ENCODE measurements at regions not wholly inside any gene's neighbourhood (a gene's known extent, or its start where the extent isn't known, plus 50 kb on each side); places are given as distances from the start of the nearest gene placed in this dataset.

- Histone ChIP-seq H2BK12ac (ENCODE audit: insufficient read length, low read depth, low read length) (no peak overlapping the region), H2BK20ac (ENCODE audit: low read depth, low read length, poor library complexity, severe bottlenecking) (no peak overlapping the region), H2BK15ac (ENCODE audit: low read depth, low read length) (no peak overlapping the region), H3K79me1 (ENCODE audit: insufficient read depth, low read depth, low read length, poor library complexity, severe bottlenecking) (no peaks in the 10 kb centered on the region), H3K14ac (ENCODE audit: insufficient read depth, low read length) (no peak overlapping the region), H4K5ac (ENCODE audit: insufficient read length, low read depth, low read length) (no peak overlapping the region), H3K27ac (ENCODE audit: insufficient read length, low read depth, low read length) (no peak overlapping the region), H2AFZ (ENCODE audit: low read length) (no peak overlapping the region), H3K9me3 (ENCODE audit: control insufficient read depth, low read depth, low read length) (no peaks in the 10 kb centered on the region), H3K27me3 (ENCODE audit: insufficient read depth, low read length) (no peaks in the 10 kb centered on the region), H3K9ac (ENCODE audit: extremely low read depth, insufficient read length, low read length) (no peak overlapping the region), H3K18ac (ENCODE audit: insufficient read length, low read depth, low read length) (no peak overlapping the region), H4K8ac (replicated peaks; ENCODE audit: insufficient read length, low read depth, low read length) (no peak overlapping the region), H4K20me1 (ENCODE audit: control insufficient read depth, insufficient read depth, insufficient read length) (no peaks in the 10 kb centered on the region), H3K79me2 (ENCODE audit: insufficient read depth, low read length) (no peaks in the 10 kb centered on the region), H4K91ac (ENCODE audit: insufficient read length, low read depth, low read length) (no peak overlapping the region), H3K4ac (ENCODE audit: low read depth, low read length) (no peak overlapping the region), H3K4me2 (ENCODE audit: insufficient read depth, insufficient read length, low read length) (no peak overlapping the region), H3T11ph (ENCODE audit: low read length) (no peak overlapping the region), H2BK120ac (ENCODE audit: low read depth, low read length, poor library complexity, severe bottlenecking) (no peak overlapping the region), H3K56ac (ENCODE audit: insufficient read length, low read depth, low read length) (no peak overlapping the region), H3K23me2 (ENCODE audit: insufficient read length, low read depth, low read length, poor library complexity, severe bottlenecking) (no peaks in the 10 kb centered on the region), H2AK5ac (ENCODE audit: insufficient read length, low read length) (no peak overlapping the region), H3K23ac (ENCODE audit: insufficient read length, low read depth, low read length) (no peak overlapping the region), H2BK5ac (ENCODE audit: insufficient read length, low read length) (no peak overlapping the region), H3K4me1 (ENCODE audit: insufficient read depth, low read length) (no peaks in the 10 kb centered on the region)
- Mint-ChIP-seq H3K36me3 (ENCODE audit: insufficient read depth in 1 of 3, low read depth in 3 of 3) (peaks cover 0 to 10% (median 0%) of the 10 kb centered on the region in 3 experiments; a peak in 2 of 7 replicates), H3K4me1 (peaks cover 9 to 14% of the 10 kb centered on the region in 2 experiments), H3K4me3 (no peak overlapping the region), H3K9me3 (peaks cover 4 to 13% of the 10 kb centered on the region in 2 experiments), H3K27me3 (ENCODE audit: low read depth) (no peaks in the 10 kb centered on the region), H3K27ac (no peak overlapping the region)
- no peak for TF ChIP-seq CTCF (conservative IDR thresholded peaks at IDR 0.05)
- no peak for DNase-seq
- no CpG with 5 or more reads among the region's 1 CpG for WGBS (ENCODE audit: extremely low coverage, insufficient read length, low lambda C conversion rate)
Measured at GRCh38 chr7:42314696-42315095, 77.7 kb upstream of the GLI3 start.
